HL-60 (cell line): ENCODE measurements at regions not wholly inside any gene's neighbourhood (a gene's known extent, or its start where the extent isn't known, plus 50 kb on each side); places are given as distances from the start of the nearest gene placed in this dataset.

ENCODE experiments used
- CTCF ChIP-seq: IDR thresholded peaks from one replicate; pipeline ENCODE4 v1.5.1; 2011; ENCODE audit warnings: low read length, control low read depth, inconsistent platforms; ENCODE audit not compliant: insufficient read depth
- POLR2AphosphoS5 ChIP-seq: IDR thresholded peaks from 2 replicates; pipeline ENCODE4 v1.6.1; 2012; ENCODE audit warnings: low read depth

- no peak for TF ChIP-seq CTCF
- no peak for TF ChIP-seq POLR2AphosphoS5
Observed at GRCh38 chr4:164357957-164358356, 396.0 kb upstream of the SMIM31 start.
